ENCODE measurements at regions not wholly inside any gene's neighbourhood (a gene's known extent, or its start where the extent isn't known, plus 50 kb on each side); places are given as distances from the start of the nearest gene placed in this dataset.

DNA sequence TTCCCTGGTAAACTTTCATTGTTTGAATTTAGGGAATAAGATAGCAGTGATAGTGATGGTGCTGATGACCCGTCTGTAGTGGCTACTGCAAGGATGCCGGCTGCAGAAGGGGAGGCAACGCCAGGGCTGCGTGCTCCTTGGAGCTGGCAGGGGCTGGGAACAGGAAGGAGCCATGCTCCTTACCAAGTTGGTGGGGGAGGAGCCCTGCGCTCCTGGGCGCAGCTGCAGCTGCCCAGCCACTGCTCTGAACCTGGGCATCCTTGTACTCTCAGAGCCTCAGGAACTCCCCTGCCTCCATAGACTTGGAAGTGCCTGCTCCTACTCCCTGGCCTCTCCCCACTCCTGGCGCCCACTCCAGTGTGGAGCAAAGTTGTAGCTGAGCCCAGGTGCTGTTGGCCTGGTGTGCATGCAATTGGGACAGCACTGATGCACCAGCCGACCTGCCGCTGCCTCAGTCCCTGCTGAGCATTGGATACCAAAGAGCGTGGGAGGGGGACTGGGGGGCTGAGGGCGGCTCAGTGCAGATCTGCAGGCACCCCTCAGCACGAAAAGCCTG lies 585.1 kb upstream of the FAM174A start (continued):
- TF ChIP-seq SAP30 (IDR thresholded peaks at IDR 0.05; ENCODE audit: insufficient read depth, insufficient replicate concordance, low read length) (no peak), MAFK (IDR thresholded peaks at IDR 0.05; ENCODE audit: low read depth, low read length) (no peak)

Data from H1 (cell line).